ENCODE measurements at regions not wholly inside any gene's neighbourhood (a gene's known extent, or its start where the extent isn't known, plus 50 kb on each side); places are given as distances from the start of the nearest gene placed in this dataset.

GRCh38 chr21:14833666-14834351 lies 231.0 kb downstream of the NRIP1 start:
- Histone ChIP-seq H3K4me3 (no peak overlapping the region), H3K27me3 (no peaks in the 10 kb centered on the region), H3K9me3 (no peaks in the 10 kb centered on the region), H3K4me1 (no peaks in the 10 kb centered on the region), H3K36me3 (no peaks in the 10 kb centered on the region), H3K27ac (no peak overlapping the region)
- TF ChIP-seq, protein P1, sequence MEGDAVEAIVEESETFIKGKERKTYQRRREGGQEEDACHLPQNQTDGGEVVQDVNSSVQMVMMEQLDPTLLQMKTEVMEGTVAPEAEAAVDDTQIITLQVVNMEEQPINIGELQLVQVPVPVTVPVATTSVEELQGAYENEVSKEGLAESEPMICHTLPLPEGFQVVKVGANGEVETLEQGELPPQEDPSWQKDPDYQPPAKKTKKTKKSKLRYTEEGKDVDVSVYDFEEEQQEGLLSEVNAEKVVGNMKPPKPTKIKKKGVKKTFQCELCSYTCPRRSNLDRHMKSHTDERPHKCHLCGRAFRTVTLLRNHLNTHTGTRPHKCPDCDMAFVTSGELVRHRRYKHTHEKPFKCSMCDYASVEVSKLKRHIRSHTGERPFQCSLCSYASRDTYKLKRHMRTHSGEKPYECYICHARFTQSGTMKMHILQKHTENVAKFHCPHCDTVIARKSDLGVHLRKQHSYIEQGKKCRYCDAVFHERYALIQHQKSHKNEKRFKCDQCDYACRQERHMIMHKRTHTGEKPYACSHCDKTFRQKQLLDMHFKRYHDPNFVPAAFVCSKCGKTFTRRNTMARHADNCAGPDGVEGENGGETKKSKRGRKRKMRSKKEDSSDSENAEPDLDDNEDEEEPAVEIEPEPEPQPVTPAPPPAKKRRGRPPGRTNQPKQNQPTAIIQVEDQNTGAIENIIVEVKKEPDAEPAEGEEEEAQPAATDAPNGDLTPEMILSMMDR (IDR thresholded peaks at IDR 0.05): no peak
- TF ChIP-seq POLR2A (IDR thresholded peaks at IDR 0.05) (no peak), EP300 (IDR thresholded peaks at IDR 0.05) (no peak), POLR2AphosphoS5 (IDR thresholded peaks at IDR 0.05) (no peak)
- ATAC-seq: no peak
- 38 to 100% methylated on average over 1 of the region's 1 CpG for WGBS, 2 donors (ENCODE audit: low coverage in 1 of 2)

DNA sequence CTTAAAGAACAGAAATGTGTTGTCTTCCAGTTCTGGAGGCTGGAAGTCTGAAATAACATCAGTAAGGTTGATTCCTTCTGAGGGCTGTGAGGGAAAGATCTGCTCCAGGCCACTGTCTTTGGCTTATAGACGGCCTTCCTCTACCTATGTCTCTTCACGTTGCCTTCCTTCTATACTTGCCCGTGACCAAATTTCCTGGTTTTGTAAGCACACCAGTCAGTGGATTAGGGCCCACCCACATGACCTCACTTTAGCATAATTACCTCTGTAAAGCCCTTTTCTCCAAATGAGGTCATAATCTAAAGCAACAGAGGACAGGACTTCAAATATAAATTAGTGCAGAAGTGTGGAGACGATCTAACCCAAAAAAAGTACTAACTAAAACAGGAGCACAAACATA lies 231.6 kb downstream of the NRIP1 start:
- TF ChIP-seq, protein P1 (IDR thresholded peaks at IDR 0.05): no peak
- TF ChIP-seq POLR2A (IDR thresholded peaks at IDR 0.05) (no peak), POLR2AphosphoS5 (IDR thresholded peaks at IDR 0.05) (no peak), EP300 (IDR thresholded peaks at IDR 0.05) (no peak)
- ATAC-seq: no peak
- no peaks in the 10 kb centered on the region for H3K27me3 ChIP-seq
- 82 to 87% methylated on average over 4 of the region's 4 CpGs for WGBS, 2 donors (ENCODE audit: low coverage in 1 of 2)
- H3K4me1 ChIP-seq: no peaks in the 10 kb centered on the region
- H3K4me3 ChIP-seq: no peak overlapping the region
- no peaks in the 10 kb centered on the region for H3K9me3 ChIP-seq
- no peak overlapping the region for H3K27ac ChIP-seq
- H3K36me3 ChIP-seq: no peaks in the 10 kb centered on the region

- no peak overlapping the region for H3K27ac ChIP-seq
- TF ChIP-seq, protein P1 (IDR thresholded peaks at IDR 0.05): no peak
- no peak for TF ChIP-seq POLR2AphosphoS5 (IDR thresholded peaks at IDR 0.05)
- no peaks in the 10 kb centered on the region for H3K36me3 ChIP-seq
- ATAC-seq: no peak
- 90 to 100% methylated on average over 2 to 3 of the region's 3 CpGs for WGBS, 2 donors (ENCODE audit: low coverage in 1 of 2)
- no peak overlapping the region for H3K4me3 ChIP-seq
- no peaks in the 10 kb centered on the region for H3K4me1 ChIP-seq
- H3K9me3 ChIP-seq: no peaks in the 10 kb centered on the region
- no peaks in the 10 kb centered on the region for H3K27me3 ChIP-seq
Observed at GRCh38 chr21:14830307-14830706, 234.5 kb downstream of the NRIP1 start.

- Histone ChIP-seq H3K9me3 (no peaks in the 10 kb centered on the region), H3K4me3 (no peak overlapping the region), H3K36me3 (no peaks in the 10 kb centered on the region), H3K27ac (no peak overlapping the region), H3K4me1 (no peaks in the 10 kb centered on the region), H3K27me3 (no peaks in the 10 kb centered on the region)
- 88% methylated on average over 3 of the region's 3 CpGs; no CpG with 5 or more reads in 1 of the 2 donors for WGBS, 2 donors (ENCODE audit: low coverage in 1 of 2)
- no peak for ATAC-seq
- TF ChIP-seq EP300 (IDR thresholded peaks at IDR 0.05) (no peak), POLR2A (IDR thresholded peaks at IDR 0.05) (no peak), POLR2AphosphoS5 (IDR thresholded peaks at IDR 0.05) (no peak)
- TF ChIP-seq, protein P1 (IDR thresholded peaks at IDR 0.05): no peak
Observed at GRCh38 chr21:14829685-14830084, 235.1 kb downstream of the NRIP1 start.

DNA sequence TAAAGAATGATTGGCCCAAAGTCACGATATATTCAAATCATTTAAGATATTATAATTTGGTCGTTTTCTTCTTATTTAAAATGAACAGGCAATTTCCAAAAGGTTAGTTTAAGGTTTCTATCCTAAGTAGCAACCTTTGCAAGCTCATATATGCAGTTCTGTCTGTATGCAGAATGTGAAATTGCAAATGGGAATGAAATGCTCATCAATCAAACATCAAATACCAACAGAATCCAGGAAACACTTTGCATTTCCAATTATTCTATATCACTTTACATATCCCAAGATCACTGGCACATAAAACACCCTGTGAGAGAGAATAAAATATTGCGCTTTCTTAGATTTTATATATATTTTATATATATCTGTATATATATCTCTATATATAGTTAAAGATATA lies 237.3 kb downstream of the NRIP1 start:
- Histone ChIP-seq H3K27me3 (no peaks in the 10 kb centered on the region), H3K27ac (no peak overlapping the region), H3K9me3 (no peaks in the 10 kb centered on the region), H3K36me3 (no peaks in the 10 kb centered on the region), H3K4me1 (no peaks in the 10 kb centered on the region), H3K4me3 (no peak overlapping the region)
- ATAC-seq: no peak
- TF ChIP-seq, protein P1 (IDR thresholded peaks at IDR 0.05): no peak
- TF ChIP-seq POLR2A (IDR thresholded peaks at IDR 0.05) (no peak), POLR2AphosphoS5 (IDR thresholded peaks at IDR 0.05) (no peak), EP300 (IDR thresholded peaks at IDR 0.05) (no peak)
- WGBS, 2 donors (ENCODE audit: low coverage in 1 of 2): 76 to 79% methylated on average over 3 of the region's 3 CpGs
